Ovary (tissue), 7 donors: ENCODE measurements at regions not wholly inside any gene's neighbourhood (a gene's known extent, or its start where the extent isn't known, plus 50 kb on each side); places are given as distances from the start of the nearest gene placed in this dataset.
"Not testable (repeated sequence)": the region's sequence is repeated elsewhere in the genome, so short reads cannot be mapped to it uniquely, and the experiment has no call there.

ENCODE experiments used
- DNase-seq, 5 donors: peaks; one replicate each; pipeline ENCODE4 v3.0.0-alpha.2; 2019 to 2020
- H3K27ac ChIP-seq, 2 donors: fragments of 200-600 bp; one replicate each; pipeline versions ENCODE4 v1.5.1 to v1.8.0; 2019 to 2022
- H3K27me3 ChIP-seq: fragments of 200-600 bp; one replicate; pipeline ENCODE4 v1.8.0; 2022
- H3K36me3 ChIP-seq: fragments of 200-600 bp; sonication (generic); one replicate; pipeline ENCODE4 v1.5.1; 2019
- H3K4me1 ChIP-seq: one replicate; pipeline ENCODE4 v1.8.1; 2013; ENCODE audit warnings: mild to moderate bottlenecking, moderate library complexity; ENCODE audit not compliant: insufficient read depth
- H3K4me3 ChIP-seq: fragments of 200-600 bp; sonication (generic); one replicate; pipeline ENCODE4 v1.5.1; 2017
- H3K9me3 ChIP-seq, 2 donors: fragments of 200-600 bp in 1 of 2; sonication (generic) in 1 of 2; one replicate each; pipeline versions ENCODE4 v1.5.1 to v1.8.1; 2013 to 2019; ENCODE audit warnings: mild to moderate bottlenecking in 1 of 2, moderate library complexity in 1 of 2
- CTCF ChIP-seq, 3 donors: fragments of 450-650 bp in 2 of 3; fragments of 200-600 bp in 1 of 3; IDR thresholded peaks; one replicate each; pipeline versions ENCODE4 v1.5.1 to v1.8.0; 2016 to 2022; ENCODE audit warnings: antibody characterized with exemption in 3 of 3, mild to moderate bottlenecking in 1 of 3
- EP300 ChIP-seq: sonication (generic); formaldehyde crosslinking; IDR thresholded peaks from one replicate; pipeline ENCODE4 v1.6.1; 2017; ENCODE audit warnings: antibody characterized with exemption
- POLR2A ChIP-seq: fragments of 450-650 bp; IDR thresholded peaks from one replicate; pipeline ENCODE4 v1.6.1; 2017; ENCODE audit warnings: antibody characterized with exemption, mild to moderate bottlenecking, moderate library complexity
- WGBS, 3 donors: extraction: QIAGEN DNeasy Blood & Tissue Kit in 1 of 3; methylation state at CpG; one replicate each; pipeline versions ENCODE4 v1.1.5 to v1.1.7; 2013 to 2017; 5-methylcytosine and 5-hydroxymethylcytosine counted together
- intact Hi-C, 4 donors: fragments of 100-400 bp; cut with DNase I; formaldehyde crosslinking; loops; one replicate each; pipeline versions ENCODE4 v1.11.0 to v1.15.1; 2022 to 2023
- donor health status: DM: no; HTN: no; CAD: no; lungs with moderate emphysema.
- donor health status: DM: no; HTN: no; CAD: no.
- donor health status: Bipolar disorder and iron deficiency.
- donor health status: DM: no; HTN: no; CAD: no.
- donor health status: DM: yes; HTN: yes; CAD: no.

GRCh38 chr5:85549229-85549628, 1068.5 kb upstream of the COX7C start:
- WGBS, 3 donors, result 94 to 97% (median 94%) methylated on average over 10 of the region's 10 CpGs
- intact Hi-C loops, result no loop called here
- no peak for DNase-seq
- H3K27me3 ChIP-seq, result no peaks in the 10 kb centered on the region
- H3K9me3 ChIP-seq, result no peaks in the 10 kb centered on the region
- no peak for TF ChIP-seq EP300
- no peak for TF ChIP-seq POLR2A
- no peak for TF ChIP-seq CTCF (IDR thresholded peaks at IDR 0.05)
- no peaks in the 10 kb centered on the region for H3K4me1 ChIP-seq
- H3K36me3 ChIP-seq, result no peaks in the 10 kb centered on the region
- H3K27ac ChIP-seq, result no peak overlapping the region
- H3K4me3 ChIP-seq, result no peak overlapping the region

- Histone ChIP-seq H3K9me3 (no peaks in the 10 kb centered on the region), H3K4me3 (no peak overlapping the region), H3K4me1 (no peaks in the 10 kb centered on the region), H3K27ac (no peak overlapping the region), H3K36me3 (no peaks in the 10 kb centered on the region), H3K27me3 (no peaks in the 10 kb centered on the region)
- intact Hi-C loops, result no loop called here
- TF ChIP-seq CTCF (IDR thresholded peaks at IDR 0.05) (no peak), POLR2A (no peak), EP300 (no peak)
- 92 to 94% (median 93%) methylated on average over 24 of the region's 24 CpGs for WGBS, 3 donors
- no peak for DNase-seq
Observed at GRCh38 chr5:85549836-85550599, 1067.7 kb upstream of the COX7C start.

- intact Hi-C loops, result no loop called here
- Histone ChIP-seq H3K4me3 (no peak overlapping the region), H3K27ac (no peak overlapping the region), H3K27me3 (no peaks in the 10 kb centered on the region), H3K36me3 (no peaks in the 10 kb centered on the region), H3K9me3 (no peaks in the 10 kb centered on the region), H3K4me1 (no peaks in the 10 kb centered on the region)
- no peak for TF ChIP-seq CTCF (IDR thresholded peaks at IDR 0.05)
- no peak for TF ChIP-seq POLR2A
- TF ChIP-seq EP300, result no peak
- 98 to 100% methylated on average over 3 of the region's 3 CpGs; no CpG with 5 or more reads in 1 of the 3 donors for WGBS, 3 donors
- DNase-seq, result no peak
Observed at GRCh38 chr5:85556464-85556863, 1061.3 kb upstream of the COX7C start.

- no peak overlapping the region for H3K27ac ChIP-seq
- no peak for DNase-seq
- H3K4me3 ChIP-seq, result no peak overlapping the region
- 90 to 92% (median 90%) methylated on average over 1 of the region's 1 CpG for WGBS, 3 donors
- intact Hi-C loops, result no loop called here
- TF ChIP-seq EP300 (no peak), CTCF (IDR thresholded peaks at IDR 0.05) (no peak), POLR2A (no peak)
- no peaks in the 10 kb centered on the region for H3K27me3 ChIP-seq
- H3K9me3 ChIP-seq, result no peaks in the 10 kb centered on the region
- no peaks in the 10 kb centered on the region for H3K4me1 ChIP-seq
- H3K36me3 ChIP-seq, result no peaks in the 10 kb centered on the region
Observed at GRCh38 chr5:85576666-85577065, 1041.1 kb upstream of the COX7C start.

- H3K36me3 ChIP-seq, H3K27ac ChIP-seq, H3K9me3 ChIP-seq, DNase-seq, H3K4me1 ChIP-seq, H3K27me3 ChIP-seq, H3K4me3 ChIP-seq, intact Hi-C loops: not testable (repeated sequence)
- WGBS, 3 donors, result 48 to 62% (median 55%) methylated on average over 6 of the region's 6 CpGs
Observed at GRCh38 chr5:85587806-85588205, 1029.9 kb upstream of the COX7C start.

- H3K4me1 ChIP-seq, H3K27ac ChIP-seq, H3K9me3 ChIP-seq, H3K27me3 ChIP-seq, H3K36me3 ChIP-seq, intact Hi-C loops, H3K4me3 ChIP-seq, DNase-seq: not testable (repeated sequence)
- WGBS, 3 donors, result 86 to 95% (median 94%) methylated on average over 3 of the region's 3 CpGs
Observed at GRCh38 chr5:85588268-85588667, 1029.5 kb upstream of the COX7C start.
